ENCODE measurements at regions not wholly inside any gene's neighbourhood (a gene's known extent, or its start where the extent isn't known, plus 50 kb on each side); places are given as distances from the start of the nearest gene placed in this dataset.

DNA sequence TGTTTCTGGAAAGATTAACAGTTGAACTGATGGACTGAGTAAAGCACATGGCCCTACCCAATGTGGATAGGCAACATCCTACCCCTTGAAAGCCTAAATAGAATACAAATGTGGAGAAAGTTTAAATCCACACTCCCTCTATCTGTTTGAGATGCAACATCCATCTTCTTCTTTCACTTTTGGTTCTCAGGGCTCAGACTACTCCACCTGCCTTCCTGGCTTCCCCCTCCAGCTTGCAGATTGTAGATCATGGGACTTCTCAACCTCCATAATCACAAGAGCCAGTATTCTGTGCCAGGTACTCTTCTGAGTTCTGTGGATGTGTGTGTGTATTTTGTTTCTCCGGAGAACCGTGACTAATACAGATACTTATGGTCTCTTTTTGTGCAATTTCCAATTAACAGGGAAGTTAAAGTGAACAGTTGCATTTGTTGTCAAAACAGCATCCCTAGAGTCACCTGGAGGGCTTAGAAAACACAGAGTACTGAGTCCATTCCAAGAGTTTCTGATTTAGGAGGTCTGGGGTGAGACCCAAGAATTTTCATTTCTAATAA lies 590.3 kb upstream of the MIR17HG start:
- Mint-ChIP-seq H3K36me3 (ENCODE audit: low read depth) (no peaks in the 10 kb centered on the region), H3K27ac (no peak overlapping the region), H3K27me3 (ENCODE audit: insufficient read depth, low read depth, poor library complexity) (no peaks in the 10 kb centered on the region), H3K4me1 (peaks cover 8% of the 10 kb centered on the region; the same call in 2 of the 3 replicates), H3K9me3 (no peaks in the 10 kb centered on the region), H3K4me3 (no peak overlapping the region)
- peaks cover 2% of the 10 kb centered on the region; the same call in 1 of the 2 replicates for H3K9me2 ChIP-seq (ENCODE audit: insufficient read depth)
- DNase-seq (ENCODE audit: low spot score) = no peak
- TF ChIP-seq EZH2phosphoT487 (IDR thresholded peaks at IDR 0.05; ENCODE audit: unreplicated experiment) (no peak), EZH2 (IDR thresholded peaks at IDR 0.05; ENCODE audit: low read depth, unreplicated experiment) (no peak), NANOG (IDR thresholded peaks at IDR 0.05; ENCODE audit: borderline replicate concordance) (no peak), CREB1 (CRISPR knock-in tag; IDR thresholded peaks at IDR 0.05; ENCODE audit: low read depth) (no peak), ZNF114 (CRISPR knock-in tag; IDR thresholded peaks at IDR 0.05) (no peak), STAT1 (IDR thresholded peaks at IDR 0.05; ENCODE audit: unreplicated experiment) (no peak), ZNF331 (CRISPR knock-in tag; IDR thresholded peaks at IDR 0.05; ENCODE audit: low read depth) (no peak)
- TF ChIP-seq, protein P1, sequence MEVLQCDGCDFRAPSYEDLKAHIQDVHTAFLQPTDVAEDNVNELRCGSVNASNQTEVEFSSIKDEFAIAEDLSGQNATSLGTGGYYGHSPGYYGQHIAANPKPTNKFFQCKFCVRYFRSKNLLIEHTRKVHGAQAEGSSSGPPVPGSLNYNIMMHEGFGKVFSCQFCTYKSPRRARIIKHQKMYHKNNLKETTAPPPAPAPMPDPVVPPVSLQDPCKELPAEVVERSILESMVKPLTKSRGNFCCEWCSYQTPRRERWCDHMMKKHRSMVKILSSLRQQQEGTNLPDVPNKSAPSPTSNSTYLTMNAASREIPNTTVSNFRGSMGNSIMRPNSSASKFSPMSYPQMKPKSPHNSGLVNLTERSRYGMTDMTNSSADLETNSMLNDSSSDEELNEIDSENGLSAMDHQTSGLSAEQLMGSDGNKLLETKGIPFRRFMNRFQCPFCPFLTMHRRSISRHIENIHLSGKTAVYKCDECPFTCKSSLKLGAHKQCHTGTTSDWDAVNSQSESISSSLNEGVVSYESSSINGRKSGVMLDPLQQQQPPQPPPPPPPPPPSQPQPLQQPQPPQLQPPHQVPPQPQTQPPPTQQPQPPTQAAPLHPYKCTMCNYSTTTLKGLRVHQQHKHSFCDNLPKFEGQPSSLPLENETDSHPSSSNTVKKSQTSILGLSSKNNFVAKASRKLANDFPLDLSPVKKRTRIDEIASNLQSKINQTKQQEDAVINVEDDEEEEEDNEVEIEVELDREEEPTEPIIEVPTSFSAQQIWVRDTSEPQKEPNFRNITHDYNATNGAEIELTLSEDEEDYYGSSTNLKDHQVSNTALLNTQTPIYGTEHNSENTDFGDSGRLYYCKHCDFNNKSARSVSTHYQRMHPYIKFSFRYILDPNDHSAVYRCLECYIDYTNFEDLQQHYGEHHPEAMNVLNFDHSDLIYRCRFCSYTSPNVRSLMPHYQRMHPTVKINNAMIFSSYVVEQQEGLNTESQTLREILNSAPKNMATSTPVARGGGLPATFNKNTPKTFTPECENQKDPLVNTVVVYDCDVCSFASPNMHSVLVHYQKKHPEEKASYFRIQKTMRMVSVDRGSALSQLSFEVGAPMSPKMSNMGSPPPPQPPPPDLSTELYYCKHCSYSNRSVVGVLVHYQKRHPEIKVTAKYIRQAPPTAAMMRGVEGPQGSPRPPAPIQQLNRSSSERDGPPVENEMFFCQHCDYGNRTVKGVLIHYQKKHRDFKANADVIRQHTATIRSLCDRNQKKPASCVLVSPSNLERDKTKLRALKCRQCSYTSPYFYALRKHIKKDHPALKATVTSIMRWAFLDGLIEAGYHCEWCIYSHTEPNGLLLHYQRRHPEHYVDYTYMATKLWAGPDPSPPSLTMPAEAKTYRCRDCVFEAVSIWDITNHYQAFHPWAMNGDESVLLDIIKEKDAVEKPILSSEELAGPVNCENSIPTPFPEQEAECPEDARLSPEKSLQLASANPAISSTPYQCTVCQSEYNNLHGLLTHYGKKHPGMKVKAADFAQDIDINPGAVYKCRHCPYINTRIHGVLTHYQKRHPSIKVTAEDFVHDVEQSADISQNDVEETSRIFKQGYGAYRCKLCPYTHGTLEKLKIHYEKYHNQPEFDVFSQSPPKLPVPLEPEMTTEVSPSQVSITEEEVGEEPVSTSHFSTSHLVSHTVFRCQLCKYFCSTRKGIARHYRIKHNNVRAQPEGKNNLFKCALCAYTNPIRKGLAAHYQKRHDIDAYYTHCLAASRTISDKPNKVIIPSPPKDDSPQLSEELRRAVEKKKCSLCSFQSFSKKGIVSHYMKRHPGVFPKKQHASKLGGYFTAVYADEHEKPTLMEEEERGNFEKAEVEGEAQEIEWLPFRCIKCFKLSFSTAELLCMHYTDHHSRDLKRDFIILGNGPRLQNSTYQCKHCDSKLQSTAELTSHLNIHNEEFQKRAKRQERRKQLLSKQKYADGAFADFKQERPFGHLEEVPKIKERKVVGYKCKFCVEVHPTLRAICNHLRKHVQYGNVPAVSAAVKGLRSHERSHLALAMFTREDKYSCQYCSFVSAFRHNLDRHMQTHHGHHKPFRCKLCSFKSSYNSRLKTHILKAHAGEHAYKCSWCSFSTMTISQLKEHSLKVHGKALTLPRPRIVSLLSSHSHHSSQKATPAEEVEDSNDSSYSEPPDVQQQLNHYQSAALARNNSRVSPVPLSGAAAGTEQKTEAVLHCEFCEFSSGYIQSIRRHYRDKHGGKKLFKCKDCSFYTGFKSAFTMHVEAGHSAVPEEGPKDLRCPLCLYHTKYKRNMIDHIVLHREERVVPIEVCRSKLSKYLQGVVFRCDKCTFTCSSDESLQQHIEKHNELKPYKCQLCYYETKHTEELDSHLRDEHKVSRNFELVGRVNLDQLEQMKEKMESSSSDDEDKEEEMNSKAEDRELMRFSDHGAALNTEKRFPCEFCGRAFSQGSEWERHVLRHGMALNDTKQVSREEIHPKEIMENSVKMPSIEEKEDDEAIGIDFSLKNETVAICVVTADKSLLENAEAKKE (CRISPR knock-in tag; IDR thresholded peaks at IDR 0.05) = no peak
- TF ChIP-seq, protein P2, sequence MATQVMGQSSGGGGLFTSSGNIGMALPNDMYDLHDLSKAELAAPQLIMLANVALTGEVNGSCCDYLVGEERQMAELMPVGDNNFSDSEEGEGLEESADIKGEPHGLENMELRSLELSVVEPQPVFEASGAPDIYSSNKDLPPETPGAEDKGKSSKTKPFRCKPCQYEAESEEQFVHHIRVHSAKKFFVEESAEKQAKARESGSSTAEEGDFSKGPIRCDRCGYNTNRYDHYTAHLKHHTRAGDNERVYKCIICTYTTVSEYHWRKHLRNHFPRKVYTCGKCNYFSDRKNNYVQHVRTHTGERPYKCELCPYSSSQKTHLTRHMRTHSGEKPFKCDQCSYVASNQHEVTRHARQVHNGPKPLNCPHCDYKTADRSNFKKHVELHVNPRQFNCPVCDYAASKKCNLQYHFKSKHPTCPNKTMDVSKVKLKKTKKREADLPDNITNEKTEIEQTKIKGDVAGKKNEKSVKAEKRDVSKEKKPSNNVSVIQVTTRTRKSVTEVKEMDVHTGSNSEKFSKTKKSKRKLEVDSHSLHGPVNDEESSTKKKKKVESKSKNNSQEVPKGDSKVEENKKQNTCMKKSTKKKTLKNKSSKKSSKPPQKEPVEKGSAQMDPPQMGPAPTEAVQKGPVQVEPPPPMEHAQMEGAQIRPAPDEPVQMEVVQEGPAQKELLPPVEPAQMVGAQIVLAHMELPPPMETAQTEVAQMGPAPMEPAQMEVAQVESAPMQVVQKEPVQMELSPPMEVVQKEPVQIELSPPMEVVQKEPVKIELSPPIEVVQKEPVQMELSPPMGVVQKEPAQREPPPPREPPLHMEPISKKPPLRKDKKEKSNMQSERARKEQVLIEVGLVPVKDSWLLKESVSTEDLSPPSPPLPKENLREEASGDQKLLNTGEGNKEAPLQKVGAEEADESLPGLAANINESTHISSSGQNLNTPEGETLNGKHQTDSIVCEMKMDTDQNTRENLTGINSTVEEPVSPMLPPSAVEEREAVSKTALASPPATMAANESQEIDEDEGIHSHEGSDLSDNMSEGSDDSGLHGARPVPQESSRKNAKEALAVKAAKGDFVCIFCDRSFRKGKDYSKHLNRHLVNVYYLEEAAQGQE (IDR thresholded peaks at IDR 0.05; ENCODE audit: unreplicated experiment) = no peak
- TF ChIP-seq, protein P3, sequence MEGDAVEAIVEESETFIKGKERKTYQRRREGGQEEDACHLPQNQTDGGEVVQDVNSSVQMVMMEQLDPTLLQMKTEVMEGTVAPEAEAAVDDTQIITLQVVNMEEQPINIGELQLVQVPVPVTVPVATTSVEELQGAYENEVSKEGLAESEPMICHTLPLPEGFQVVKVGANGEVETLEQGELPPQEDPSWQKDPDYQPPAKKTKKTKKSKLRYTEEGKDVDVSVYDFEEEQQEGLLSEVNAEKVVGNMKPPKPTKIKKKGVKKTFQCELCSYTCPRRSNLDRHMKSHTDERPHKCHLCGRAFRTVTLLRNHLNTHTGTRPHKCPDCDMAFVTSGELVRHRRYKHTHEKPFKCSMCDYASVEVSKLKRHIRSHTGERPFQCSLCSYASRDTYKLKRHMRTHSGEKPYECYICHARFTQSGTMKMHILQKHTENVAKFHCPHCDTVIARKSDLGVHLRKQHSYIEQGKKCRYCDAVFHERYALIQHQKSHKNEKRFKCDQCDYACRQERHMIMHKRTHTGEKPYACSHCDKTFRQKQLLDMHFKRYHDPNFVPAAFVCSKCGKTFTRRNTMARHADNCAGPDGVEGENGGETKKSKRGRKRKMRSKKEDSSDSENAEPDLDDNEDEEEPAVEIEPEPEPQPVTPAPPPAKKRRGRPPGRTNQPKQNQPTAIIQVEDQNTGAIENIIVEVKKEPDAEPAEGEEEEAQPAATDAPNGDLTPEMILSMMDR (conservative IDR thresholded peaks at IDR 0.05; ENCODE audit: low read depth in 2 of 2) = no peak
- TF ChIP-seq, protein P4, sequence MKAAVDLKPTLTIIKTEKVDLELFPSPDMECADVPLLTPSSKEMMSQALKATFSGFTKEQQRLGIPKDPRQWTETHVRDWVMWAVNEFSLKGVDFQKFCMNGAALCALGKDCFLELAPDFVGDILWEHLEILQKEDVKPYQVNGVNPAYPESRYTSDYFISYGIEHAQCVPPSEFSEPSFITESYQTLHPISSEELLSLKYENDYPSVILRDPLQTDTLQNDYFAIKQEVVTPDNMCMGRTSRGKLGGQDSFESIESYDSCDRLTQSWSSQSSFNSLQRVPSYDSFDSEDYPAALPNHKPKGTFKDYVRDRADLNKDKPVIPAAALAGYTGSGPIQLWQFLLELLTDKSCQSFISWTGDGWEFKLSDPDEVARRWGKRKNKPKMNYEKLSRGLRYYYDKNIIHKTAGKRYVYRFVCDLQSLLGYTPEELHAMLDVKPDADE (IDR thresholded peaks at IDR 0.05) = no peak
- H3K4me2 ChIP-seq = no peak overlapping the region
- H3K79me2 ChIP-seq (replicated peaks; ENCODE audit: insufficient read depth) = no peaks in the 10 kb centered on the region
- H3K4me3 ChIP-seq = no peak overlapping the region
- H3K27me3 ChIP-seq (ENCODE audit: insufficient read depth) = no peaks in the 10 kb centered on the region
- H4K20me1 ChIP-seq (replicated peaks; ENCODE audit: insufficient read depth) = no peaks in the 10 kb centered on the region
- ATAC-seq = no peak
- H3K4me1 ChIP-seq (ENCODE audit: insufficient read depth) = peaks cover 8% of the 10 kb centered on the region; the same call in 1 of the 2 replicates
- no peaks in the 10 kb centered on the region for H3K36me3 ChIP-seq (ENCODE audit: insufficient read depth)
- no peak overlapping the region for H3K27ac ChIP-seq (ENCODE audit: low read depth)
- no peaks in the 10 kb centered on the region for H3F3A ChIP-seq (replicated peaks; ENCODE audit: low read depth)
- no peak overlapping the region for H2AFZ ChIP-seq

Data from GM23338 (cell line).